WI38 (cell line): ENCODE measurements at regions not wholly inside any gene's neighbourhood (a gene's known extent, or its start where the extent isn't known, plus 50 kb on each side); places are given as distances from the start of the nearest gene placed in this dataset.

Experiments
- H3K4me3 ChIP-seq: 2 replicates; pipeline ENCODE4 v1.5.1; 2011; ENCODE audit warnings: low read depth, mild to moderate bottlenecking, control low read depth, low read length
- TF ChIP-seq, protein P1 (sequence below): IDR thresholded peaks from 2 replicates; pipeline ENCODE4 v1.5.1; 2012; ENCODE audit warnings: low read depth, mild to moderate bottlenecking, control low read depth, low read length

DNA sequence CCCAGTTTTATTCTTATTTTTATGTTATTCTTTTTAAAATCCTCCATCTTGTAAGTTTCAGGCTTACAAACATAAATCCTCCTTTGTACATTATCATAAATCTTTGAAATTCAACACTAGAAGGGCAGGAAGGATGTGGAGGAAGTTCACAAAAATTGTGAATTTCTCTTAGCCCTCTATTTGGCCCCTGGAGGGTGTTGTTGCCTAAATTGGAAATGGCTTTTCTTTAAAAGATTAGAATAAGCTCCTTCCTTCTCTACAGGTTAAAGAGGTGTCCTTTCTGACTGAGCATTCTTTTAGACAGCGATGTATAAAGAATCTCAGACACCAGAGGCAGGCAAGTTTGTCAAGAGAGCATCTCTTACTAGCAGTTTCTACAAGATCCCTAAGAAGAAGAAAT, 391.7 kb upstream of the OR4E1 start:
- TF ChIP-seq, protein P1, sequence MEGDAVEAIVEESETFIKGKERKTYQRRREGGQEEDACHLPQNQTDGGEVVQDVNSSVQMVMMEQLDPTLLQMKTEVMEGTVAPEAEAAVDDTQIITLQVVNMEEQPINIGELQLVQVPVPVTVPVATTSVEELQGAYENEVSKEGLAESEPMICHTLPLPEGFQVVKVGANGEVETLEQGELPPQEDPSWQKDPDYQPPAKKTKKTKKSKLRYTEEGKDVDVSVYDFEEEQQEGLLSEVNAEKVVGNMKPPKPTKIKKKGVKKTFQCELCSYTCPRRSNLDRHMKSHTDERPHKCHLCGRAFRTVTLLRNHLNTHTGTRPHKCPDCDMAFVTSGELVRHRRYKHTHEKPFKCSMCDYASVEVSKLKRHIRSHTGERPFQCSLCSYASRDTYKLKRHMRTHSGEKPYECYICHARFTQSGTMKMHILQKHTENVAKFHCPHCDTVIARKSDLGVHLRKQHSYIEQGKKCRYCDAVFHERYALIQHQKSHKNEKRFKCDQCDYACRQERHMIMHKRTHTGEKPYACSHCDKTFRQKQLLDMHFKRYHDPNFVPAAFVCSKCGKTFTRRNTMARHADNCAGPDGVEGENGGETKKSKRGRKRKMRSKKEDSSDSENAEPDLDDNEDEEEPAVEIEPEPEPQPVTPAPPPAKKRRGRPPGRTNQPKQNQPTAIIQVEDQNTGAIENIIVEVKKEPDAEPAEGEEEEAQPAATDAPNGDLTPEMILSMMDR = no peak
- H3K4me3 ChIP-seq = no peak overlapping the region

DNA sequence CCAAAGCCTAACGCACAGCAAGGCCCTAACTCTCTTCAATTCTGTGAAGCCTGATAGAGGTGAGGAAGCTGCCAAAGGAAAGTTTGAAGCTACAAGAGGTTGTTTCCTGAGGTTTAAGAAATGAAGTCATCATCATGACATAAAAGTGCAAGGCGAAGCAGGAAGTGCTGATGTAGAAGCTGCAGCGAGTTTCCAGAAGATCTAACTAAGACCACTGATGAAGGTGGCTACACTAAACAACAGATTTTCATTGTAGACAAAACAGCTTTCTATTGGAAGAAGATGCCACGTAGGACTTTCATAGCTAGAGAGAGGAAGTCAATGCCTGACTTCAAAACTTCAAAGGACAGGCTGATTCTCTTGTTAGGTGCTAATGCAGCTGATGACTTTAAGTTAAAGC, 385.6 kb upstream of the OR4E1 start:
- TF ChIP-seq, protein P1 = no peak
- no peak overlapping the region for H3K4me3 ChIP-seq

DNA sequence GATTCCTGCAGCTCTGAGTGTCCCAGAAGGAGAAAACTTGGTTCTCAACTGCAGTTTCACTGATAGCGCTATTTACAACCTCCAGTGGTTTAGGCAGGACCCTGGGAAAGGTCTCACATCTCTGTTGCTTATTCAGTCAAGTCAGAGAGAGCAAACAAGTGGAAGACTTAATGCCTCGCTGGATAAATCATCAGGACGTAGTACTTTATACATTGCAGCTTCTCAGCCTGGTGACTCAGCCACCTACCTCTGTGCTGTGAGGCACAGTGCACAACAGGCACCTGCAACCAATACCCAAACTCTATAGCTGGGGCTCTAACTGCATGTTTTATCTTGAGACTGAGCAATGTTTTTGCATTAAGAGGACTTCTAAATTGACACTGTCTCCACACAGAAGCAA, 379.2 kb upstream of the OR4E1 start:
- TF ChIP-seq, protein P1 = no peak
- no peak overlapping the region for H3K4me3 ChIP-seq

DNA sequence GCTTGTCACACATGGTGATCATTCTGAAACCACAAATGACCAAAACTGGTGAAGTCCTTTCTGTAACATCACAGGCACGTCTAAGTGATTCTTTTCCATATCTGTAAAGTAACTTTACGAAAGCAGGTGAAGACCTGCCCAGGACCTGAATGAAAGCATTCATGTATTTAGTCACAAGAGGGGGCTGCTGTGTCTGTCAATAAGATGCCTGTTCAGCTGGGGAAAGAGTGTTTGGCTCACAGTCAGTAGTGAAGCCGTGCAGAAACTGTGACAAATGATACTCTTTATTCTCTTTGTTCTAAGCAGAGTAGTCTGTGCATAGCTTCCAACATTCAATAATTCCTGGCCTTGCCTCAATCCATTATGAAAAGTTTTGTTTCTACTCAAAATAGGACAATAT, 373.5 kb upstream of the OR4E1 start:
- TF ChIP-seq, protein P1 = no peak
- no peak overlapping the region for H3K4me3 ChIP-seq

DNA sequence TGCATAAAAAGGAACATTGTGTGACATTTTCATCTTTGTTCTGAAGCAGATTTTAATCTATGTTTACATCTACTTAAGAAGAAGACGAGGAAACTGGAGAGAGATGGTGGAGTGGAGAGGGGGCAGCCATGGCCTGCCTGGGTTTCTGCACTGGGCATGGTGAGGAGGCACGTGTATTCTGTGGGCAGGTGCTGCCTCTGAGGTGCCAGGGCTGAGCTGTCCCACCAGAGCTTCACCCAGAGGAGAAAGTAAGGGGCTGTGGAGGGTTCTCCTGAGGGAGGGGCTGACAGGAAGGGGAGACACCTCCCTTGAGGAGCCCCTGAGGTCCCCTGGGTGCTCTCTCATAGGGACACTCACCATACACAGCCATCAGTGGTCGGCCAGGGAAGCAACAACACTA, 372.4 kb upstream of the OR4E1 start:
- H3K4me3 ChIP-seq = no peak overlapping the region
- TF ChIP-seq, protein P1 = no peak

DNA sequence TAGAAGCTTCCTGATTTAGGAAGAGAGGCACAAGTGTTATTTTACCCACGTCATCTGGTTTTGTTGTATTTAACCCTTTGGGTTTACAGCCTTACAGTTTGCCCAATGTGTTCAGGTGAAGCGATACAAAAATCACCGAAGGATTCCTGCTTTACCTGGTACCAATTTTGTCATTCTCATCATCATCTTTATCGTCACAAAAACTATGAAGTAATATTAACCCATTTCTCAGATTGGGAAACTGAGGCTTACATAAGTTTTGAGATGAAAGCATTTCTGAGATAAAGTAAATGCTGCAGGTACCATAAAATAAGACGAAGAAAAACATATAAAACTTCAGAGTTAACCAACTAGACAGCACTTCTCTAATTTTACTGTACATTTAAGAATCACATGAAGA, 370.6 kb upstream of the OR4E1 start:
- H3K4me3 ChIP-seq = no peak overlapping the region
- TF ChIP-seq, protein P1 = no peak

DNA sequence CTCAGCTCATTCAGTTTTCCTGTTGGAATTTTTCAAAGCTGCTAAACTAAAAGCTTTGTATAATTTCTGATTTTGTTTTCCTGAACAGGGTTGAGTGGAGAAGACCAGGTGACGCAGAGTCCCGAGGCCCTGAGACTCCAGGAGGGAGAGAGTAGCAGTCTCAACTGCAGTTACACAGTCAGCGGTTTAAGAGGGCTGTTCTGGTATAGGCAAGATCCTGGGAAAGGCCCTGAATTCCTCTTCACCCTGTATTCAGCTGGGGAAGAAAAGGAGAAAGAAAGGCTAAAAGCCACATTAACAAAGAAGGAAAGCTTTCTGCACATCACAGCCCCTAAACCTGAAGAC, 367.1 kb upstream of the OR4E1 start:
- no peak overlapping the region for H3K4me3 ChIP-seq
- TF ChIP-seq, protein P1 = no peak
